Caco-2 (cell line): ENCODE measurements at regions not wholly inside any gene's neighbourhood (a gene's known extent, or its start where the extent isn't known, plus 50 kb on each side); places are given as distances from the start of the nearest gene placed in this dataset.

Experiments
- BruUV-seq: library from RNA; stranded (reverse); fragments of 400-500 nt; replicated peaks from 2 replicates; lab custom pipeline; 2021; lab: Mats Ljungman, UMichigan
- CTCF ChIA-PET: fragments of 300-600 bp; sonication (Branson Sonifier 250); formaldehyde crosslinking; loops from one replicate; lab custom pipeline; 2022; ENCODE audit warnings: antibody characterized with exemption; lab: Charles Lee
- POLR2A ChIA-PET: fragments of 300-600 bp; sonication (Branson Sonifier 250); formaldehyde crosslinking; loops from one replicate; lab custom pipeline; 2022; ENCODE audit warnings: antibody characterized with exemption; lab: Charles Lee
- DNase-seq, 2 experiments: peaks; one replicate each; pipeline versions ENCODE4 v3.0.0 to v3.0.0-alpha.2; 2020 to 2022
- H3K27me3 ChIP-seq: replicated peaks from 2 replicates; pipeline ENCODE4 v1.6.0; 2011; ENCODE audit warnings: low read length; ENCODE audit not compliant: control insufficient read depth, insufficient read depth
- H3K36me3 ChIP-seq: 2 replicates; pipeline ENCODE4 v1.5.1; 2011; ENCODE audit warnings: low read length; ENCODE audit not compliant: control insufficient read depth, insufficient read depth
- H3K4me1 ChIP-seq: fragments of 250-450 bp; sonication (Bioruptor Pico); 2 replicates; pipeline ENCODE4 v1.5.1; 2020; ENCODE audit warnings: mild to moderate bottlenecking
- H3K4me3 ChIP-seq: 2 replicates; pipeline ENCODE4 v1.5.1; 2011; ENCODE audit warnings: low read depth, mild to moderate bottlenecking, control low read depth, low read length
- H3K9me3 ChIP-seq: fragments of 250-450 bp; sonication (Bioruptor Pico); 2 replicates; pipeline ENCODE4 v1.5.1; 2020; ENCODE audit warnings: mild to moderate bottlenecking, moderate library complexity
- H3K27ac Mint-ChIP-seq: one replicate; pipeline ENCODE4 v1.8.0; 2022; ENCODE audit warnings: mixed read lengths; ENCODE audit not compliant: unreplicated experiment
- H3K27me3 Mint-ChIP-seq: one replicate; pipeline ENCODE4 v1.8.0; 2022; ENCODE audit warnings: mixed read lengths; ENCODE audit not compliant: insufficient read depth, unreplicated experiment
- H3K36me3 Mint-ChIP-seq: one replicate; pipeline ENCODE4 v1.8.0; 2022; ENCODE audit warnings: mild to moderate bottlenecking, mixed read lengths; ENCODE audit not compliant: insufficient read depth, unreplicated experiment
- H3K4me1 Mint-ChIP-seq: one replicate; pipeline ENCODE4 v1.8.0; 2022; ENCODE audit warnings: low read depth, mixed read lengths; ENCODE audit not compliant: unreplicated experiment
- H3K4me3 Mint-ChIP-seq: one replicate; pipeline ENCODE4 v1.8.0; 2022; ENCODE audit warnings: mild to moderate bottlenecking, moderate library complexity, mixed read lengths; ENCODE audit not compliant: unreplicated experiment
- H3K9me3 Mint-ChIP-seq: one replicate; pipeline ENCODE4 v1.8.0; 2022; ENCODE audit warnings: mixed read lengths; ENCODE audit not compliant: unreplicated experiment
- CTCF ChIP-seq, 2 experiments: fragments of 200-600 bp in 1 of 2; IDR thresholded peaks; 1 replicate in 1 of 2; 2 replicates in 1 of 2; pipeline versions ENCODE4 v1.5.1 to v1.8.0; 2011 to 2022; ENCODE audit warnings: antibody characterized with exemption in 1 of 2, control low read depth in 1 of 2, inconsistent platforms in 1 of 2, low read depth in 1 of 2, low read length in 1 of 2, mild to moderate bottlenecking in 1 of 2, moderate library complexity in 1 of 2; ENCODE audit not compliant: insufficient read depth in 1 of 2, severe bottlenecking in 1 of 2, unreplicated experiment in 1 of 2
- intact Hi-C: fragments of 100-400 bp; cut with micrococcal nuclease; formaldehyde crosslinking; loops from one replicate; pipeline ENCODE4 v1.10.0; 2022; ENCODE audit not compliant: unreplicated experiment

- H3K9me3 ChIP-seq = no peaks in the 10 kb centered on the region
- no peak overlapping the region for H3K4me3 ChIP-seq
- POLR2A ChIA-PET = no interaction called here
- Mint-ChIP-seq H3K4me1 (peaks cover under 1% of the 10 kb centered on the region), H3K4me3 (no peak overlapping the region), H3K27me3 (no peaks in the 10 kb centered on the region), H3K9me3 (no peaks in the 10 kb centered on the region), H3K27ac (no peak overlapping the region), H3K36me3 (no peaks in the 10 kb centered on the region)
- no peak for TF ChIP-seq CTCF (IDR thresholded peaks at IDR 0.05; ENCODE audit: insufficient read depth in 1 of 2, low read depth in 1 of 2, low read length in 1 of 2, severe bottlenecking in 1 of 2, unreplicated experiment in 1 of 2)
- H3K27me3 ChIP-seq = no peaks in the 10 kb centered on the region
- no TSS peak for BruUV-seq
- H3K36me3 ChIP-seq = no peaks in the 10 kb centered on the region
- peaks cover 3% of the 10 kb centered on the region; the same call in 1 of the 2 replicates for H3K4me1 ChIP-seq
- CTCF ChIA-PET = interaction anchor here (0.6 kb wide), 1 partner anchor 680 kb away, joined by 3 read pairs; no protein-coding TSS in a partner anchor
- intact Hi-C loops = no loop called here
- DNase-seq = no peak
Measured at GRCh38 chr3:171971919-171972514, 67.4 kb upstream of the FNDC3B start.

GRCh38 chr3:171972871-171973348, 66.5 kb upstream of the FNDC3B start:
- Histone ChIP-seq H3K4me3 (no peak overlapping the region), H3K4me1 (no peaks in the 10 kb centered on the region), H3K36me3 (no peaks in the 10 kb centered on the region), H3K27me3 (no peaks in the 10 kb centered on the region), H3K9me3 (no peaks in the 10 kb centered on the region)
- no peak for DNase-seq
- H3K4me1 Mint-ChIP-seq = no peaks in the 10 kb centered on the region
- POLR2A ChIA-PET = no interaction called here
- no peak for TF ChIP-seq CTCF (IDR thresholded peaks at IDR 0.05; ENCODE audit: insufficient read depth in 1 of 2, low read depth in 1 of 2, low read length in 1 of 2, severe bottlenecking in 1 of 2, unreplicated experiment in 1 of 2)
- no peaks in the 10 kb centered on the region for H3K27me3 Mint-ChIP-seq
- CTCF ChIA-PET = no interaction called here
- intact Hi-C loops = no loop called here
- H3K4me3 Mint-ChIP-seq = no peak overlapping the region
- H3K27ac Mint-ChIP-seq = no peak overlapping the region
- BruUV-seq = no TSS peak
- H3K9me3 Mint-ChIP-seq = no peaks in the 10 kb centered on the region
- H3K36me3 Mint-ChIP-seq = no peaks in the 10 kb centered on the region

GRCh38 chr3:171974986-171975837, 64.2 kb upstream of the FNDC3B start:
- TF ChIP-seq CTCF (IDR thresholded peaks at IDR 0.05; ENCODE audit: insufficient read depth in 1 of 2, low read depth in 1 of 2, low read length in 1 of 2, severe bottlenecking in 1 of 2, unreplicated experiment in 1 of 2) = no peak
- POLR2A ChIA-PET = no interaction called here
- Mint-ChIP-seq H3K36me3 (no peaks in the 10 kb centered on the region), H3K4me3 (no peak overlapping the region), H3K27me3 (no peaks in the 10 kb centered on the region), H3K9me3 (no peaks in the 10 kb centered on the region), H3K27ac (no peak overlapping the region), H3K4me1 (no peaks in the 10 kb centered on the region)
- H3K4me3 ChIP-seq = no peak overlapping the region
- intact Hi-C loops = no loop called here
- no peak for DNase-seq
- H3K9me3 ChIP-seq = no peaks in the 10 kb centered on the region
- CTCF ChIA-PET = no interaction called here
- H3K36me3 ChIP-seq = no peaks in the 10 kb centered on the region
- no peaks in the 10 kb centered on the region for H3K27me3 ChIP-seq
- no TSS peak for BruUV-seq
- no peaks in the 10 kb centered on the region for H3K4me1 ChIP-seq
